BE2C (cell line): ENCODE measurements at regions not wholly inside any gene's neighbourhood (a gene's known extent, or its start where the extent isn't known, plus 50 kb on each side); places are given as distances from the start of the nearest gene placed in this dataset.
"Not testable (repeated sequence)": the region's sequence is repeated elsewhere in the genome, so short reads cannot be mapped to it uniquely, and the experiment has no call there.

ENCODE experiments used
- DNase-seq: peaks from one replicate; pipeline ENCODE4 v3.0.0-alpha.2; 2020
- H3K27me3 ChIP-seq: fragments of 250-450 bp; sonication (Bioruptor Pico); 2 replicates; pipeline ENCODE4 v1.5.1; 2020; ENCODE audit warnings: mild to moderate bottlenecking
- H3K36me3 ChIP-seq: fragments of 250-450 bp; sonication (Bioruptor Pico); 2 replicates; pipeline ENCODE4 v1.5.1; 2020; ENCODE audit warnings: mild to moderate bottlenecking
- H3K4me1 ChIP-seq: fragments of 250-450 bp; sonication (Bioruptor Pico); 2 replicates; pipeline ENCODE4 v1.5.1; 2020
- H3K4me3 ChIP-seq: 2 replicates; pipeline ENCODE4 v1.5.1; 2011; ENCODE audit warnings: low read depth, low read length
- H3K9me3 ChIP-seq: fragments of 250-450 bp; sonication (Bioruptor Pico); 2 replicates; pipeline ENCODE4 v1.5.1; 2020
- TF ChIP-seq, protein P1 (sequence below): IDR thresholded peaks from 2 replicates; pipeline ENCODE4 v1.5.1; 2012; ENCODE audit warnings: mild to moderate bottlenecking, low read depth, low read length

DNA sequence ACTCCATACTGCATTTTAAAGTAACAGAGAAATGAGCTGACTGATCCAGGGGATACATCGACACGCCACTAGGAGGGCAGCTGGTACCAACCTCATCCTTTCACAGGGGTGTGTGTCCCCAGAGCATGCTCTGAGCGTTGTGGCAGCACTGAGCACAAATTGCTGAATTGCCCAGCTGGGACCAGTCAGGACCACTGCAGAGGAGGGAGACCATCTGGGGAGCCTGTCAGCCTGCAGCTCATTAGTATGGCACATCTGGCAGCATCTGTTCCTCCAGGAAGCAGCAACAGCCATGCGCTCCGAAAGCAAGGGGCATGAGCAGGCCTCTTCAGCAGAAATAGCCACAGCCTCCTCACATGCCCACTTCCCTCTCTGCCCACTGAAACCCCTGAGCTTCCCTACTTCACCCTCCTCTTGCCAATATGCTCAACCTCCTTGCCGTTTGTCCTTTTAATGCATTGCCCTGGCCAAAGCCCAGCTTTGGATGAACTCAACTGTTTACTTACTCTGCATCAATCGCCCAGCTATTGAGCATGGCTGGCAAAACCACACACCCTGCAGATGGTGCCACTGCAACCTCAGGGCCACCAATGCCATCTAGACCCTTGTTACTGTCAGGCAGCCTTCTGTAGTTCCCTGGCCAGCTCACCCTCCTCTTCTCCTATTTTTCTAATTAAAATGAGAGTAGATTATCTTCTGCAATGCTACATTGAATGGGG lies 77.6 kb upstream of the NEDD9 start:
- TF ChIP-seq, protein P1, sequence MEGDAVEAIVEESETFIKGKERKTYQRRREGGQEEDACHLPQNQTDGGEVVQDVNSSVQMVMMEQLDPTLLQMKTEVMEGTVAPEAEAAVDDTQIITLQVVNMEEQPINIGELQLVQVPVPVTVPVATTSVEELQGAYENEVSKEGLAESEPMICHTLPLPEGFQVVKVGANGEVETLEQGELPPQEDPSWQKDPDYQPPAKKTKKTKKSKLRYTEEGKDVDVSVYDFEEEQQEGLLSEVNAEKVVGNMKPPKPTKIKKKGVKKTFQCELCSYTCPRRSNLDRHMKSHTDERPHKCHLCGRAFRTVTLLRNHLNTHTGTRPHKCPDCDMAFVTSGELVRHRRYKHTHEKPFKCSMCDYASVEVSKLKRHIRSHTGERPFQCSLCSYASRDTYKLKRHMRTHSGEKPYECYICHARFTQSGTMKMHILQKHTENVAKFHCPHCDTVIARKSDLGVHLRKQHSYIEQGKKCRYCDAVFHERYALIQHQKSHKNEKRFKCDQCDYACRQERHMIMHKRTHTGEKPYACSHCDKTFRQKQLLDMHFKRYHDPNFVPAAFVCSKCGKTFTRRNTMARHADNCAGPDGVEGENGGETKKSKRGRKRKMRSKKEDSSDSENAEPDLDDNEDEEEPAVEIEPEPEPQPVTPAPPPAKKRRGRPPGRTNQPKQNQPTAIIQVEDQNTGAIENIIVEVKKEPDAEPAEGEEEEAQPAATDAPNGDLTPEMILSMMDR = no peak
- H3K36me3 ChIP-seq = no peaks in the 10 kb centered on the region
- H3K4me3 ChIP-seq = no peak overlapping the region
- H3K9me3 ChIP-seq = no peaks in the 10 kb centered on the region
- no peaks in the 10 kb centered on the region for H3K4me1 ChIP-seq
- H3K27me3 ChIP-seq = no peaks in the 10 kb centered on the region
- DNase-seq = no peak

DNA sequence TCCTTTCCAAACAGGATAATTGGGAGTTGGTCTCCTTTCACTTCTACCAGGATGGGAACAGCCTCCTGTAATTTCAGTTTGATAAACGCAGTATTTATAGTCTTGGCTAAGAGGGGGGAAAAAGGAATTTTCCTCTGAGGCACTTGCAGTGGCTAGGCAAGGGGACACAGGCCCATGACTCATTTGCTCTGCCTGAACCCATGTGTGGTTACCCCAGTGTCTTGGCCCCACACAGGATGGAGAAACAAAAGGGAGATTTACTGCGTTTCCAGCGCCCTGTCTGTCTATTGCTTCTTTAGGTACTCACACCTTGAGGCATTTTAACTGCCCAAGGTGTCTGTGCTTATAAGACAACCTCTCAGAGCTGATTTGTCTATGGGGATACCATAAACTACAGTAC lies 74.8 kb upstream of the NEDD9 start:
- H3K4me1 ChIP-seq = no peaks in the 10 kb centered on the region
- TF ChIP-seq, protein P1 = no peak

DNA sequence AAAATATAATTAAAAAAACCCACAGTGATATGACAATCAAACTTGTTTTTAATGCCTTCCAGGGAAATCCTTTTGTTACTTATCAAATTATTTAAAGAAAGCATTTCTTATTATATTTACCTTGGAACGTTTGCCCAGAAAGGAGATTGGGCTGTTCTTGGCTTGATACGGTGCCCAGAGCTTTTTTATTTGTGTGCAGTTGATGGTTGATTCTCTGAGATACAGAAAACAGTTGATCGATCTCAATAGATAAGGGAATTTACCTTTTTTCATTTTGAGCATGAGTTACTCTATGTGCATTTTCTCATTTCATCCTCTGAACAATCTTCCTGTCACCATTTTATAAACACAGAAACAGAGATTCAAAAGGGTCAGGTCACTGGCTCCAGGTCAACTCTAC lies 72.5 kb upstream of the NEDD9 start:
- Histone ChIP-seq H3K27me3 (no peaks in the 10 kb centered on the region), H3K4me3 (no peak overlapping the region), H3K36me3 (no peaks in the 10 kb centered on the region), H3K9me3 (no peaks in the 10 kb centered on the region), H3K4me1 (no peaks in the 10 kb centered on the region)
- TF ChIP-seq, protein P1 = no peak
- no peak for DNase-seq

More for the DNA sequence above, 74.8 kb upstream of the NEDD9 start:
- DNase-seq = no peak
- Histone ChIP-seq H3K36me3 (no peaks in the 10 kb centered on the region), H3K4me3 (no peak overlapping the region), H3K27me3 (no peaks in the 10 kb centered on the region), H3K9me3 (no peaks in the 10 kb centered on the region)

DNA sequence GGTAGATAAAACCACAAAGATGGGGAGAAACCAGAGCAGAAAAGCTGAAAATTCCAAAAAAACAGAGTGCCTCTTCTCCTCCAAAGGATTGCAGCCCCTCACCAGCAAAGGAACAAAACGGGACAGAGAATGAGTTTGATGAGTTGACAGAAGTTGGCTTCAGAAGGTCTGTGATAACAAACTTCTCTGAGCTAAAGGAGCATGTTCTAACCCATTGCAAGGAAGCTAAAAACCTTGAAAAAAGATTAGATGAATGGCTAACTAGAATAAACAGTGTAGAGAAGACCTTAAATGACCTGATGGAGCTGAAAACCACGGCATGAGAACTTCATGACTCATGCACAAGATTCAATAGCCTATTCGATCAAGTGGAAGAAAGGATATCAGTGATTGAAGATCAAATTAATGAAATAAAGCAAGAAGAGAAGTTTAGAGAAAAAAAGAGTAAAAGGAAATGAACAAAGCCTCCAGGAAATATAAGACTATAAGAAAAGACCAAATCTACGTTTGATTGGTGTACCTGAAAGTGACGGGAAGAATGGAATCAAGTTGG lies 67.5 kb upstream of the NEDD9 start:
- not testable (repeated sequence) for H3K36me3 ChIP-seq, DNase-seq, H3K4me3 ChIP-seq

DNA sequence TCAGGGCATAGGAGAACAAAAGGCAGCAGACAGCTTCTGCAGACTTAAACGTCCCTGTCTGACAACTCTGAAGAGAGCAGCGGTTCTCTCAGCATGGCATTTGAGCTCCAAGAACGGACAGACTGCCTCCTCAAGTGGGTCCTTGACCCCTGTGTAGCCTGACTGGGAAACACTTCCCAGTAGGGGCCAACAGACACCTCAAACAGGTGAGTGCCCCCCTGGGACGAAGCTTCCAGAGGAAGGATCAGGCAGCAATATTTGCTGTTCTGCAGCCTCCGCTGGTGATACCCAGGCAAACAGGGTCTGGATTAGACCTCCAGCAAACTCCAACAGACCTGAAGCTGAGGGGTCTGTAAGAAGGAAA lies 66.9 kb upstream of the NEDD9 start:
- not testable (repeated sequence) for H3K4me3 ChIP-seq, H3K9me3 ChIP-seq, H3K27me3 ChIP-seq, H3K4me1 ChIP-seq, DNase-seq, H3K36me3 ChIP-seq

More for the DNA sequence above, 67.5 kb upstream of the NEDD9 start:
- H3K9me3 ChIP-seq, H3K27me3 ChIP-seq, H3K4me1 ChIP-seq: not testable (repeated sequence)

DNA sequence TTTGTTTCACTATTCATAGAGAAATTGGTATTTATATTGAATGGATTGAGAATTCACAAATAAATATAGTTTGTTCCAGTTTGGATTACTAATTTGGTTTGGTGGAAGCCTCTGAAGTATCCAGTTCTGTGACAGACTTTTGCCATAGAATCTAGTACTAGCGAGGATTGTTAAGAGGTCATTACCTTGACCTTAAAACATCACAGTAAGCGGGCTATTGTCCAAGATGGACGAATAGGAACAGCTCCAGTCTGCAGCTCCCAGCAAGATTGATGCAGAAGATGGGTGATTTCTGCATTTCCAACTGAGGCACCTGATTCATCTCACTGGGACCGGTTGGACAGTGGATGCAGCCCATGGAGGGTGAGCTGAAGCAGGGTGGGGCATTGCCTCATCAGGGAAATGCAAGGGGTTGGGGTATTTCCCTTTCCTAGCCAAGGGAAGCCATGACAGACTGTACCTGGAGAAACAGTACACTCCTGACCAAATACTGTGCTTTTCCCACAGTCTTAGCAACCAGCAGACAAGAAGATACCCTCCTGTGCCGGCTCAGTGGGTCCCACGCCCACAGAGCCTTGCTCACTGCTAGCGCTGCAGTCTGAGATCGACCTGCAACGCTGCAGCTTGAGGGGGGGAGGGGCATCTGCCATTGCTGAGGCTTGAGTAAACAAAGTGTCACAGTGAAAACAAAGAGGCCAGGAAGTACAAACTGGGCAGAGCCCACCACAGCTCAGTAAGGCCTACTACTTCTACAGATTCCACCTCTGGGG lies 66.4 kb upstream of the NEDD9 start:
- H3K36me3 ChIP-seq = no peaks in the 10 kb centered on the region
- no peak for DNase-seq
- no peaks in the 10 kb centered on the region for H3K4me1 ChIP-seq
- TF ChIP-seq, protein P1 = no peak
- no peak overlapping the region for H3K4me3 ChIP-seq
- H3K27me3 ChIP-seq = no peaks in the 10 kb centered on the region
- H3K9me3 ChIP-seq = no peaks in the 10 kb centered on the region

DNA sequence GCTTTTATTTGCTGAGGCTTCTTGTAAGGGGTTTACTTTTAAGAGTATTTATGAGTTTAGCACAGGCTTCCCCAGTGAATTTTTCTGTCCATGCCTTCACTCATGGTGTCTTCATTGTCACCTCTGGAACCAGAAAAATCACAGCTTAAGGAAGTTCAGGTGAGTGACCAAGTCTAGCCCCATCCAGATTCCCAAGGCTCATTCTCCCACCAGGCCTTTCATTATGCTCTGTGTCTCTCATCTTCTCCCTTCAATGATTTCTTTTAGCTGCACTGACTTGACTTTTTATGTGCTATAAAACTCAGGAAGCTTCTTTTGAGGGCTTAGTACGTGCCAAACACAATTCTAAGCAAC lies 64.9 kb upstream of the NEDD9 start:
- H3K4me1 ChIP-seq = no peaks in the 10 kb centered on the region
- TF ChIP-seq, protein P1 = no peak
- no peaks in the 10 kb centered on the region for H3K9me3 ChIP-seq

More for the DNA sequence above, 64.9 kb upstream of the NEDD9 start:
- Histone ChIP-seq H3K36me3 (no peaks in the 10 kb centered on the region), H3K4me3 (no peak overlapping the region), H3K27me3 (no peaks in the 10 kb centered on the region)
- DNase-seq = no peak
